ENCODE measurements at regions not wholly inside any gene's neighbourhood (a gene's known extent, or its start where the extent isn't known, plus 50 kb on each side); places are given as distances from the start of the nearest gene placed in this dataset.

- Histone ChIP-seq H3K4me3 (ENCODE audit: low read depth, low read length) (no peak overlapping the region), H3K9ac (ENCODE audit: low read length) (no peak overlapping the region), H3K36me3 (ENCODE audit: control insufficient read depth, insufficient read depth, low read length) (no peaks in the 10 kb centered on the region), H3K27me3 (ENCODE audit: control insufficient read depth, insufficient read depth, low read length) (no peaks in the 10 kb centered on the region), H3K4me1 (ENCODE audit: control insufficient read depth, insufficient read depth, low read length) (no peaks in the 10 kb centered on the region), H3K27ac (ENCODE audit: low read depth, low read length) (no peak overlapping the region), H3K9me3 (ENCODE audit: control insufficient read depth, insufficient read depth, low read depth, low read length) (no peaks in the 10 kb centered on the region)
These were observed 81.0 kb downstream of the QPCT start for GRCh38 chr2:37425408-37425807.

DNA sequence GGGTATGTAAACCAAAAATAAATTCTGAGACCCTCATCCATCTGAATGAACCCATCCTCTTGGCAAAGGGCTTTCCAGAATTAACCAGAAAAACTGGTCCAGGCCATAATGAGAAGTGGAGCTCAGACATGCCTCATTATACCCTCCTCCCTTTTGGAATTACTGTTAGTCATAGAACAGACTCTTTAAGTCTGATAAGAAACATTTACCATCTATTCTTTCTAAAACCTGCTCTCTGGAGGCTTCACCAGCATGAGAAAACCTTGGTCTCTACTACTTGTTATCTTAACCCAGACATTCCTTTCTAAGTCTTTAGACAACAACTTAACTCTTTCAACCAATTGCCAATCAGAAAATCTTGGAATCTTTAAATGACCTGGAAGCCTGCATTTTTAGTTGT, 82.8 kb downstream of the QPCT start:
- no peak overlapping the region for H3K27ac ChIP-seq (ENCODE audit: low read depth, low read length)

GRCh38 chr2:37436323-37436722, 91.9 kb downstream of the QPCT start:
- Histone ChIP-seq H3K4me1 (ENCODE audit: control insufficient read depth, insufficient read depth, low read length) (no peaks in the 10 kb centered on the region), H3K4me3 (ENCODE audit: low read depth, low read length) (no peak overlapping the region), H3K27me3 (ENCODE audit: control insufficient read depth, insufficient read depth, low read length) (no peaks in the 10 kb centered on the region), H3K27ac (ENCODE audit: low read depth, low read length) (no peak overlapping the region), H3K9me3 (ENCODE audit: control insufficient read depth, insufficient read depth, low read depth, low read length) (peaks cover 5% of the 10 kb centered on the region; the same call in 1 of the 2 replicates), H3K9ac (ENCODE audit: low read length) (no peak overlapping the region), H3K36me3 (ENCODE audit: control insufficient read depth, insufficient read depth, low read length) (no peaks in the 10 kb centered on the region)

More for the DNA sequence above, 82.8 kb downstream of the QPCT start:
- Histone ChIP-seq H3K4me1 (ENCODE audit: control insufficient read depth, insufficient read depth, low read length) (no peaks in the 10 kb centered on the region), H3K9me3 (ENCODE audit: control insufficient read depth, insufficient read depth, low read depth, low read length) (no peaks in the 10 kb centered on the region), H3K36me3 (ENCODE audit: control insufficient read depth, insufficient read depth, low read length) (no peaks in the 10 kb centered on the region), H3K9ac (ENCODE audit: low read length) (no peak overlapping the region), H3K27me3 (ENCODE audit: control insufficient read depth, insufficient read depth, low read length) (no peaks in the 10 kb centered on the region), H3K4me3 (ENCODE audit: low read depth, low read length) (no peak overlapping the region)

DNA sequence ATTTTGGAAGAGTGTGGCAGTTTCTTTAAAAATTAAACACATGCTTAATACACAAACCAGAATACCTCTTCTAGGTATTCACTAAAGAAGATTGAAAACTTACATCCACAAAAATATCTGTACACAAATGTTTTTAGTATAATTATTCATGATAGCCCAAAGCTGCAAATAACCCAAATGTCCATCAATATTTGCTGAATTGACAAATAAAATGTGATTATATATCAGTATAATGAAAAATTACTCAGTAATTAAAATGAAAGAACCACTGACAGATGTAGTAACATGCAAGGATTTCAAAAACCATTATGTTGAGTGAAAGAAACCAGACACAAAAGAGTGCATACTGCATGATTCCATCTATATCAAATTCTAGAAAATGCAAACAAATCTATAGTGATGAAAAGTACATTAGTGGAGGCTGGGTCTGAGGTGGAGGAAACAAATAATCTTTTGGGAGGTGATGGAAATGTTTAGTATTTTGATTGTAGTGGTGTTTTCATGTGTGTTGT, 94.8 kb downstream of the QPCT start:
- no peaks in the 10 kb centered on the region for H3K4me1 ChIP-seq (ENCODE audit: control insufficient read depth, insufficient read depth, low read length)
- H3K4me3 ChIP-seq (ENCODE audit: low read depth, low read length), result no peak overlapping the region
- H3K27ac ChIP-seq (ENCODE audit: low read depth, low read length), result no peak overlapping the region
- no peaks in the 10 kb centered on the region for H3K27me3 ChIP-seq (ENCODE audit: control insufficient read depth, insufficient read depth, low read length)
- H3K9me3 ChIP-seq (ENCODE audit: control insufficient read depth, insufficient read depth, low read depth, low read length), result peaks cover 12% of the 10 kb centered on the region; the same call in 1 of the 2 replicates
- H3K36me3 ChIP-seq (ENCODE audit: control insufficient read depth, insufficient read depth, low read length), result no peaks in the 10 kb centered on the region
- H3K9ac ChIP-seq (ENCODE audit: low read length), result no peak overlapping the region

GRCh38 chr2:37441055-37441454, 96.6 kb downstream of the QPCT start:
- Histone ChIP-seq H3K4me1 (ENCODE audit: control insufficient read depth, insufficient read depth, low read length) (no peaks in the 10 kb centered on the region), H3K9ac (ENCODE audit: low read length) (no peak overlapping the region), H3K9me3 (ENCODE audit: control insufficient read depth, insufficient read depth, low read depth, low read length) (peaks cover 12% of the 10 kb centered on the region; the same call in 1 of the 2 replicates), H3K27ac (ENCODE audit: low read depth, low read length) (no peak overlapping the region), H3K4me3 (ENCODE audit: low read depth, low read length) (no peak overlapping the region), H3K36me3 (ENCODE audit: control insufficient read depth, insufficient read depth, low read length) (no peaks in the 10 kb centered on the region), H3K27me3 (ENCODE audit: control insufficient read depth, insufficient read depth, low read length) (no peaks in the 10 kb centered on the region)

DNA sequence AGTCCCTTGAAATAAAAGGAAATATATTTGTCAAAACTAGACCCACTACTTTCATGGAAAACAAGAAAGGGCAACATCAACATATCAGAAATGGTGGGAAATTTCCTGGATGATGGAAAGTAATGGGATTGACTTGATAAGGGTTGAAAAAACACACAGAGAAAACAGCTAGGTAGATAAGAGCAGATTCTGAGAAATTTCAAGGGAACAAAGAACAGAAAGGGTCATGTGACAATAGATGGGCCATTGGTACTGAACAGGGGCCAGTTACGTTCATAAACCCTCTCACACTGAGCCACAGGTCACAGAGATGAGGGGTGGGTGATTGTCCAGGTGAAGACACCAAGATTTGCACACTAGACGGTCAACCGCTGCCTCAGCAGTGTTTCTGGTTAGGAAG, 98.7 kb downstream of the QPCT start:
- Histone ChIP-seq H3K27ac (ENCODE audit: low read depth, low read length) (no peak overlapping the region), H3K27me3 (ENCODE audit: control insufficient read depth, insufficient read depth, low read length) (no peaks in the 10 kb centered on the region), H3K9me3 (ENCODE audit: control insufficient read depth, insufficient read depth, low read depth, low read length) (peaks cover 12% of the 10 kb centered on the region; the same call in 1 of the 2 replicates), H3K9ac (ENCODE audit: low read length) (no peak overlapping the region), H3K4me1 (ENCODE audit: control insufficient read depth, insufficient read depth, low read length) (no peaks in the 10 kb centered on the region), H3K36me3 (ENCODE audit: control insufficient read depth, insufficient read depth, low read length) (no peaks in the 10 kb centered on the region), H3K4me3 (ENCODE audit: low read depth, low read length) (no peak overlapping the region)

DNA sequence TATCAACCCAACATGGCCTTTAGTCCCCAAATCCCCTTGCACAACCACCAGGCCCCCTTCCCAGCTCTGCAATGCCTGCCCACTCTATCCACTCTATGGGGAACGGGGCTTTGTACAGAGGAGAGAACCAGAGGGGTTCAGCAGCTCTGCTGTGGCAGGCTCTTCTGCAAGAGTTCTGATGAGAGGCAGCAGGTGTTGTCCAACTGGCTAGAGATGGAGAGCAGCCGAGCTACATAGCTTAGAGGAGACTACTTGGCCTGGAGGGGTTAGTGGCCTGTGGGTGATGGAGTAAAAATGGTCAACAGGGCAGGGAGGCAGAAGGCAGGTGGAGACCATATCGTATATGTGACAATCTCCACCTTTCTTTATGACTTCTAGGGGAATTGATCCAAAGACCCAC, 103.0 kb downstream of the QPCT start:
- H3K4me1 ChIP-seq (ENCODE audit: control insufficient read depth, insufficient read depth, low read length), result no peaks in the 10 kb centered on the region
- no peaks in the 10 kb centered on the region for H3K9me3 ChIP-seq (ENCODE audit: control insufficient read depth, insufficient read depth, low read depth, low read length)
- H3K36me3 ChIP-seq (ENCODE audit: control insufficient read depth, insufficient read depth, low read length), result no peaks in the 10 kb centered on the region
- H3K27ac ChIP-seq (ENCODE audit: low read depth, low read length), result no peak overlapping the region
- H3K4me3 ChIP-seq (ENCODE audit: low read depth, low read length), result no peak overlapping the region
- H3K9ac ChIP-seq (ENCODE audit: low read length), result no peak overlapping the region
- no peaks in the 10 kb centered on the region for H3K27me3 ChIP-seq (ENCODE audit: control insufficient read depth, insufficient read depth, low read length)

- Histone ChIP-seq H3K4me1 (ENCODE audit: control insufficient read depth, insufficient read depth, low read length) (no peaks in the 10 kb centered on the region), H3K4me3 (ENCODE audit: low read depth, low read length) (no peak overlapping the region), H3K9me3 (ENCODE audit: control insufficient read depth, insufficient read depth, low read depth, low read length) (no peaks in the 10 kb centered on the region), H3K27me3 (ENCODE audit: control insufficient read depth, insufficient read depth, low read length) (no peaks in the 10 kb centered on the region), H3K27ac (ENCODE audit: low read depth, low read length) (no peak overlapping the region), H3K9ac (ENCODE audit: low read length) (no peak overlapping the region), H3K36me3 (ENCODE audit: control insufficient read depth, insufficient read depth, low read length) (no peaks in the 10 kb centered on the region)
These were observed 104.1 kb downstream of the QPCT start for GRCh38 chr2:37448342-37449120.

DNA sequence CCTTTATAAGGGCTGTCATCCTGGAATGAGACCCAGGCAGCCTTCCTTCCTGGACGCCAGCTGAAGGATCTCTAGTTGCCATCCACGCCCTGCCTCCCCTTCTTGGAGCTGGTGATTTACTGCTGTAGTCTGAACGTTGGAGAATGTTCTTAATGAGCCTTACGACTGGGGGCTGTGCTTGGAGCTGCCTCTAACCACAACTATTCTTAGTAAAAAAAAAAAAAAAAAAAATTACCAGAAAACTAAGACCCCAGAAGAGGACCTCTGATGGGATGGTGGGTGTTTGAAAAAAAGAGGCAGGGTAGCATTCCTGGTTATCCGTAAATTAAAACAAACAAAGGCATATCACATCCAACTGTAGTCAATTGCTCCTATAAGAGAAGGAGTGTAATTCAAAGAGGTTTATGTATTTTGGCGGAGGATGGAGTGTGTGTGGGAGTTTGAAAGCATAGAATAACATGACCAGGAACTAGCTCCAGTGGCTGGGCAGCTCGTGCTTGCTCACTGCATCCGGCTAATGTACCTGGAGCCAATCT, 105.4 kb downstream of the QPCT start:
- H3K27me3 ChIP-seq (ENCODE audit: control insufficient read depth, insufficient read depth, low read length), result no peaks in the 10 kb centered on the region
- H3K4me3 ChIP-seq (ENCODE audit: low read depth, low read length), result no peak overlapping the region
- no peak overlapping the region for H3K27ac ChIP-seq (ENCODE audit: low read depth, low read length)
- H3K36me3 ChIP-seq (ENCODE audit: control insufficient read depth, insufficient read depth, low read length), result no peaks in the 10 kb centered on the region
- H3K4me1 ChIP-seq (ENCODE audit: control insufficient read depth, insufficient read depth, low read length), result no peaks in the 10 kb centered on the region
- H3K9me3 ChIP-seq (ENCODE audit: control insufficient read depth, insufficient read depth, low read depth, low read length), result no peaks in the 10 kb centered on the region
- no peak overlapping the region for H3K9ac ChIP-seq (ENCODE audit: low read length)

DNA sequence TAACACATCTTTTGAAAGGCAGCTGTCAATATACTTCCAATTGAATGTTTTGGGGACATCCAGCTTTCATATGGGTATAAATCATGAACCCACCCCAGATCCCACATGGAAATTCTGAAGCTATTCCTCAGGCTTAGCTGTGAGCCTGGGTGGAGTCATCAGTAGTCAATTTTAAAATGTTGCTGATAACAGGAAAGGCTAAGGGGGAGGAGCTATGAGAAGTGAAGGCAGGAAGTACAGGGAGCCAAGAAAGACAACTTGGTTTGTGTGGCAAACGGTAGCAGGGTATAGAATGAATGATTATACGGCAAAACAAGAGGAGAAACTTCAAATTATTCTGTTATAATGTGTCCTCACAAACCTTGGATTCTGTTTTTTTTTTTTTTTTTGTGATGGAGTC, 108.6 kb downstream of the QPCT start:
- Histone ChIP-seq H3K36me3 (ENCODE audit: control insufficient read depth, insufficient read depth, low read length) (no peaks in the 10 kb centered on the region), H3K27me3 (ENCODE audit: control insufficient read depth, insufficient read depth, low read length) (no peaks in the 10 kb centered on the region), H3K4me1 (ENCODE audit: control insufficient read depth, insufficient read depth, low read length) (no peaks in the 10 kb centered on the region), H3K9me3 (ENCODE audit: control insufficient read depth, insufficient read depth, low read depth, low read length) (no peaks in the 10 kb centered on the region), H3K27ac (ENCODE audit: low read depth, low read length) (no peak overlapping the region), H3K9ac (ENCODE audit: low read length) (no peak overlapping the region), H3K4me3 (ENCODE audit: low read depth, low read length) (no peak overlapping the region)

GRCh38 chr2:37454851-37455762, 110.7 kb downstream of the QPCT start:
- Histone ChIP-seq H3K27ac (ENCODE audit: low read depth, low read length) (no peak overlapping the region), H3K36me3 (ENCODE audit: control insufficient read depth, insufficient read depth, low read length) (no peaks in the 10 kb centered on the region), H3K9me3 (ENCODE audit: control insufficient read depth, insufficient read depth, low read depth, low read length) (no peaks in the 10 kb centered on the region), H3K4me3 (ENCODE audit: low read depth, low read length) (no peak overlapping the region), H3K4me1 (ENCODE audit: control insufficient read depth, insufficient read depth, low read length) (no peaks in the 10 kb centered on the region), H3K9ac (ENCODE audit: low read length) (no peak overlapping the region), H3K27me3 (ENCODE audit: control insufficient read depth, insufficient read depth, low read length) (no peaks in the 10 kb centered on the region)
